ENCODE measurements at regions not wholly inside any gene's neighbourhood (a gene's known extent, or its start where the extent isn't known, plus 50 kb on each side); places are given as distances from the start of the nearest gene placed in this dataset.

- ChIA-PET CTCF (no interaction called here), POLR2A (ENCODE audit: unreplicated experiment) (no interaction called here)
- Histone ChIP-seq H4K5ac (ENCODE audit: low read depth, low read length) (no peak overlapping the region), H2AFZ (replicated peaks; ENCODE audit: low read length, poor library complexity) (no peak overlapping the region), H3K9me3 (ENCODE audit: control insufficient read depth, insufficient read depth, low read length) (no peaks in the 10 kb centered on the region), H2AK9ac (replicated peaks; ENCODE audit: low read depth, low read length, poor library complexity) (no peak overlapping the region), H4K91ac (ENCODE audit: insufficient read depth, low read depth, low read length) (no peak overlapping the region), H4K8ac (ENCODE audit: low read depth in 2 of 2, low read length in 2 of 2) (no peak overlapping the region), H2AK5ac (ENCODE audit: low read depth, low read length) (no peak overlapping the region), H3K27me3 (ENCODE audit: control insufficient read depth, insufficient read depth, low read length) (no peaks in the 10 kb centered on the region), H3K79me1 (ENCODE audit: low read depth in 1 of 2, low read length in 2 of 2) (peaks cover 3 to 4% of the 10 kb centered on the region in 2 experiments; a peak in 1 of 4 replicates), H2BK5ac (ENCODE audit: low read depth, low read length, poor library complexity, severe bottlenecking) (no peak overlapping the region), H2BK120ac (ENCODE audit: low read depth, low read length) (no peak overlapping the region), H3K36me3 (ENCODE audit: control insufficient read depth, insufficient read depth, low read length) (no peaks in the 10 kb centered on the region), H3K4me1 (ENCODE audit: control insufficient read depth, insufficient read depth, low read length) (peaks cover 2% of the 10 kb centered on the region; the same call in 1 of the 2 replicates), H3K4ac (ENCODE audit: low read depth, low read length) (no peak overlapping the region), H3K9ac (ENCODE audit: low read depth, low read length) (no peak overlapping the region), H3K18ac (ENCODE audit: low read depth, low read length) (no peak overlapping the region), H3K4me3 (ENCODE audit: insufficient read depth, low read depth, low read length) (no peak overlapping the region), H3K27ac (ENCODE audit: insufficient read depth, low read length) (no peak overlapping the region), H3K4me2 (ENCODE audit: low read depth, low read length) (no peak overlapping the region; the same call in none of the 2 replicates), H3K9me1 (ENCODE audit: insufficient read depth, low read length) (no peaks in the 10 kb centered on the region), H3K14ac (replicated peaks; ENCODE audit: low read depth, low read length) (no peak overlapping the region), H2BK15ac (ENCODE audit: low read depth, low read length) (no peak overlapping the region), H2BK20ac (ENCODE audit: low read depth, low read length) (no peak overlapping the region), H4K20me1 (ENCODE audit: insufficient read depth, low read length) (no peaks in the 10 kb centered on the region), H3K23ac (ENCODE audit: low read depth, low read length) (no peak overlapping the region), H3K56ac (ENCODE audit: extremely low read depth, insufficient read depth, low read length) (no peak overlapping the region)
- no TSS peak for BruUV-seq (replicated peaks)
- no peak for DNase-seq
- TF ChIP-seq RAD21 (IDR thresholded peaks at IDR 0.05; ENCODE audit: low read length) = no peak
- no peak for TF ChIP-seq FOS (IDR thresholded peaks at IDR 0.05; ENCODE audit: low read depth, low read length)
- TF ChIP-seq BHLHE40 (IDR thresholded peaks at IDR 0.05; ENCODE audit: low read depth, low read length) = no peak
- TF ChIP-seq CEBPB (IDR thresholded peaks at IDR 0.05; ENCODE audit: low read depth, low read length) = no peak
- TF ChIP-seq POLR2A (IDR thresholded peaks at IDR 0.05; ENCODE audit: low read depth, low read length) = no peak
- no peak for TF ChIP-seq NFE2L2 (IDR thresholded peaks at IDR 0.05; ENCODE audit: low read depth, low read length)
- TF ChIP-seq MAZ (IDR thresholded peaks at IDR 0.05; ENCODE audit: borderline replicate concordance, low read depth, low read length) = no peak
- TF ChIP-seq, protein P1, sequence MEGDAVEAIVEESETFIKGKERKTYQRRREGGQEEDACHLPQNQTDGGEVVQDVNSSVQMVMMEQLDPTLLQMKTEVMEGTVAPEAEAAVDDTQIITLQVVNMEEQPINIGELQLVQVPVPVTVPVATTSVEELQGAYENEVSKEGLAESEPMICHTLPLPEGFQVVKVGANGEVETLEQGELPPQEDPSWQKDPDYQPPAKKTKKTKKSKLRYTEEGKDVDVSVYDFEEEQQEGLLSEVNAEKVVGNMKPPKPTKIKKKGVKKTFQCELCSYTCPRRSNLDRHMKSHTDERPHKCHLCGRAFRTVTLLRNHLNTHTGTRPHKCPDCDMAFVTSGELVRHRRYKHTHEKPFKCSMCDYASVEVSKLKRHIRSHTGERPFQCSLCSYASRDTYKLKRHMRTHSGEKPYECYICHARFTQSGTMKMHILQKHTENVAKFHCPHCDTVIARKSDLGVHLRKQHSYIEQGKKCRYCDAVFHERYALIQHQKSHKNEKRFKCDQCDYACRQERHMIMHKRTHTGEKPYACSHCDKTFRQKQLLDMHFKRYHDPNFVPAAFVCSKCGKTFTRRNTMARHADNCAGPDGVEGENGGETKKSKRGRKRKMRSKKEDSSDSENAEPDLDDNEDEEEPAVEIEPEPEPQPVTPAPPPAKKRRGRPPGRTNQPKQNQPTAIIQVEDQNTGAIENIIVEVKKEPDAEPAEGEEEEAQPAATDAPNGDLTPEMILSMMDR (conservative IDR thresholded peaks at IDR 0.05; ENCODE audit: low read depth, low read length) = no peak
- TF ChIP-seq RFX5 (IDR thresholded peaks at IDR 0.05; ENCODE audit: low read depth, low read length) = no peak
- WGBS, 2 experiments (ENCODE audit: extremely low coverage in 2 of 2, insufficient read length in 1 of 2) = no CpG with 5 or more reads among the region's 1 CpG
- dilution Hi-C loops (cut with HindIII; ENCODE audit: low sequenced_read_pairs, unreplicated experiment) (no loop called here), in situ Hi-C loops (cut with MboI; ENCODE audit: low sequenced_read_pairs) (no loop called here), intact Hi-C loops (cut with micrococcal nuclease) (no loop called here)
- ATAC-seq (ENCODE audit: low read depth) = no peak
Observed at GRCh38 chr4:182179751-182180150, 63.5 kb upstream of the TENM3 start.

Data from IMR-90 (cell line).